ENCODE measurements at regions not wholly inside any gene's neighbourhood (a gene's known extent, or its start where the extent isn't known, plus 50 kb on each side); places are given as distances from the start of the nearest gene placed in this dataset.

DNA sequence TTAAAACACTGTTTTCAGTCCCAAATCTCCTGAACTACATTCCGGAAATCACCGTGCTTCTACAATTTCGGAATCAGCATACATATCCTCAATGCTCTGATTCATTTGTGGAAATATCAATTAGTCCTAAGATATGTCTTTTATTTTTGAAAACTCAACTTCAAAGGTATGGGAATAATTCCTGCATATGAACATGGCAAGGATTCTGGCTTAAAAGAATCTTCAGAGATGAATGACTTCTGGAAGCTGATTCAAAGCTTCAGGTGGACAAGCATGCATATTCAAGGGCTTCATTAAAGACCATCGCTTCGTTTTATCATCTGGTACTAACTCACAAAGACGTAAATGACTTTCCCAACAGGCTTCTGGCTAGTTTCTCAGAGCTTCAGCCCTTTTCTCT lies 246.0 kb upstream of the LRRN1 start (continued):
- TF ChIP-seq CBX8 (IDR thresholded peaks at IDR 0.05; ENCODE audit: borderline replicate concordance, low read depth, low read length) (no peak), POU5F1 (IDR thresholded peaks at IDR 0.05; ENCODE audit: low read depth, low read length) (no peak), PHF8 (conservative IDR thresholded peaks at IDR 0.05; ENCODE audit: low read depth, low read length) (no peak), SP2 (IDR thresholded peaks at IDR 0.05; ENCODE audit: low read length) (no peak)
- TF ChIP-seq, protein P1, sequence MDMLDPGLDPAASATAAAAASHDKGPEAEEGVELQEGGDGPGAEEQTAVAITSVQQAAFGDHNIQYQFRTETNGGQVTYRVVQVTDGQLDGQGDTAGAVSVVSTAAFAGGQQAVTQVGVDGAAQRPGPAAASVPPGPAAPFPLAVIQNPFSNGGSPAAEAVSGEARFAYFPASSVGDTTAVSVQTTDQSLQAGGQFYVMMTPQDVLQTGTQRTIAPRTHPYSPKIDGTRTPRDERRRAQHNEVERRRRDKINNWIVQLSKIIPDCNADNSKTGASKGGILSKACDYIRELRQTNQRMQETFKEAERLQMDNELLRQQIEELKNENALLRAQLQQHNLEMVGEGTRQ (IDR thresholded peaks at IDR 0.05; ENCODE audit: low read length), result no peak

All from H1 (cell line).